Activated CD4-positive, alpha-beta T cell treated with anti-CD3 and anti-CD28 coated beads, Interleukin-2, amount 50 U/mL, for 24 hours (primary cell): ENCODE measurements at regions not wholly inside any gene's neighbourhood (a gene's known extent, or its start where the extent isn't known, plus 50 kb on each side); places are given as distances from the start of the nearest gene placed in this dataset.

Source experiments
- DNase-seq, 2 donors: peaks; one replicate each; pipeline ENCODE4 v3.0.0-alpha.2; 2020; ENCODE audit warnings: low read depth in 1 of 2, low spot score in 1 of 2

DNA sequence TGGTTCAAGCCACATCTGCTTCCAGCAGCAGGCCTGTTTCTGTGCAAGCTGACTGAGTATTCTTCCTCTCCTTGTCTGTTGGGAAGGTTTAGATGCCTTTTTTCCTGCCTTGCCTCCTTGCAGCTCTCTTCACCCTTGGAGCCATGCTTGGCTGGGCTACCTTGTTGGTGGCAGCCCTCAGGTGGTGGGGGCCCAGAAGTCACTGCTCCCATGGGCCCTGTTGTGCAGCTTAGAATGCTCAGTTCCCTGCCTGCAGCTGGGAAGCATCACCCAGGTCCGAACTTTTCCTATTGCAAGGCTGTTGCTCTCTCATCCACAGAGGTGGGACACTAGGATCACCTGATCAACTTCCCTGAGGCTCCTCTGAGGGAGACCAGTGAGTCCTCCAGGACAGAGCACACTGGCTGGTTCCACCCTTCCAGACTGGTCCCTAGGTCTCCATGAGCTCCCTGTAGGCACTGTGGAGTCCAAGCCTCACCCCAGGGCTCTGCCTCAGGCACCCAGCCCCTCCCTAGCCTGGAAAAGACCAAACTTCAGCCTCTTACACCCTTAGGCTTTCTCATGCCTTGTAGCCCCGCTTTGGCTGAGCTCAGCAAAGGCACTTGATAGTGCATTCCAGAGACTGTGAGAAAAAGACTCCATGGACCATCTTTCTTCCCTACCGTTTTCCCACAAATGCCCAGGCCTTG lies 219.3 kb upstream of the SH3BP4 start:
- no peak for DNase-seq

- DNase-seq = no peak
These were observed 220.6 kb upstream of the SH3BP4 start for GRCh38 chr2:234731236-234731635.

GRCh38 chr2:234730066-234730640 lies 221.7 kb upstream of the SH3BP4 start:
- no peak for DNase-seq

DNA sequence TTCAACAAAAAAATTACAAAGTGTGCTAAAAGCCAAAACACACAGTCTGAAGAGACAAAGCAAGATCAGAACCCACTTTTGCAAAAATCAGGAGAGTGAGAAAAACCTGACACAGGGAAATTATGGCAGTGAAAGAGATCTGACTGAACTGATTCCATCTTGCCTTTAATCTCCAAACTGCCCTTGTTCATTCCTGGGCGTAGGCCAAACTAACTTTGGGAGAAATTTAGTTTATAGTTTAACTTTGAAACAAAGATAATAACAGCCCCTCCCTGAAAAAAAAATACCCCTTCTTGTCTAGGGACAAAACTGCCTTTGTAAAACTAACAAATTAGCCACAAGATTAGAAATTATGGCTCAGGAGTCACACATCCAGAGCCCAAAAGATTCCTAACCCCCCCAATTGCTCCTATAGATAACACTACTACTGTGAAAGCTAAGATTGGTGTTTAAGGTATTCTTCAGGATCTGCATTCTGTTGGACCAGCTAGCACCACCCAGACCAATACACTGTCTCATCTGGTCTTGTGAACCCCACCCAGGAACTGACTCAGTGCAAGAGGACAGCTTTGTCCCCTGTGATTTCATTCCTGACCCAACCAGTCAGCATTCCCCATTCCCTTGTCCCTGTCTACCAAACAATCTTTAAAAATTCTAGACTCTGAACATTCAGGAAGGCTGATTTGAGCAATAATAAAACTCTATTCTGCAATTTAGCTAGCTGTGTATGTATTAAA lies 226.1 kb upstream of the SH3BP4 start:
- DNase-seq = no peak

DNA sequence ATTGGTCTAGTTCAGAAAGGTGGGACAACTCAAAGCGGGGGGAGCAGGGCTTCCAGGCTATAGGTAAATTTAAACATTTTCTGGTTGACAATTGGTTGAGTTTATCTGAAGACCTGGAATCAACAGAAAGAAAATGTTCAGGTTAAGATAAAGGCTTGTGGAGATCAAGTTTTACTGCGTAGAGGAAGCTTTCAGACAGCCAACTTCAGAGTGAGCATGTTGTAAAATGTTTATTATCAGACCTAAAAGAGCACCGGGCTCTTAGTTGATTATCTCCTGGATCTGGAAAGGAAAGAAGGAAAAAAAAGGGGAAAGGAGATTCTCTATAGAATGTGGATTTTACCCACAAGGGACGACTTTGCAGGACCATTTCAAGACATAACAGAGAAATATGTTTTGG lies 227.0 kb upstream of the SH3BP4 start:
- DNase-seq = no peak

- DNase-seq = no peak
These were observed 226.5 kb upstream of the ARL4C start for GRCh38 chr2:234723400-234723799.

DNA sequence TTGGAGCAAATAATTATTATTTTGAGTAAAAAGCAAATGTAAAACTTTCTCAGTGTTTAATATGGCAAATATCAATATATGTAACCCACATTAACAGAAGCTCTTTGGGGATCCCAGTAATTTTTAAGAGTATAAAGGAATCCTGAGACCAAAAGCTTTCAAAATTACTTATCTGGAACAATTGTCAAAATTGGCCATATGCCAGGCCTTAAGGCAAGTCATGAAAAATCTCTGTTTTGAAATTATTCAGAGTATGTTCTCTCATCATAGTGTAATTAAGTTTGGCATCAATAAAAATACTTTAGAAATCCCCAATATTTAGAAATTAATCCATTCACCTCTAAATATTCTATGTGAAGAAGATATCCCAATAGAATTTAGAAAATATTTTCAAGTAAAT lies 225.3 kb upstream of the ARL4C start:
- no peak for DNase-seq

GRCh38 chr2:234719116-234719716 lies 222.3 kb upstream of the ARL4C start:
- DNase-seq = no peak

DNA sequence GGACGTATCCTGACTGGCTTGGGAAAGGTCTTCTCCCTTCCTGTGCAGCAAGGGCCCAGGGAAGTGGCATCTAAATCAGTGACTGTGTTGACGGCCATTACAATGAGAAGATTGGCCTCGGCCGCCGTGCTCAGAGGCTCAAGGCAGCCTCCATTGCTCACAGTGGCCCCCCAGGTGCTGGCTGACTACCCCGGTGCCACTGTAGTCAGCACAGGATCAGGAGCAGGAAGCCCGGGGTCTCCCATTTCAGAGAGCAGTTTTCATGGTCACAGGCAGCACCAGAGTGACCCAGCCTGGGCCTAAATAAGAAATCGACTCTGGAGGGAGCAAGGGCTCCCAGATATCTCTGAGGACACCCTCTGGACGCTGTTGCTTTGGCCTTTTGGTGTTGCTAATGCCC lies 219.4 kb upstream of the ARL4C start:
- DNase-seq = no peak

GRCh38 chr2:234715671-234716250 lies 218.9 kb upstream of the ARL4C start:
- no peak for DNase-seq

DNA sequence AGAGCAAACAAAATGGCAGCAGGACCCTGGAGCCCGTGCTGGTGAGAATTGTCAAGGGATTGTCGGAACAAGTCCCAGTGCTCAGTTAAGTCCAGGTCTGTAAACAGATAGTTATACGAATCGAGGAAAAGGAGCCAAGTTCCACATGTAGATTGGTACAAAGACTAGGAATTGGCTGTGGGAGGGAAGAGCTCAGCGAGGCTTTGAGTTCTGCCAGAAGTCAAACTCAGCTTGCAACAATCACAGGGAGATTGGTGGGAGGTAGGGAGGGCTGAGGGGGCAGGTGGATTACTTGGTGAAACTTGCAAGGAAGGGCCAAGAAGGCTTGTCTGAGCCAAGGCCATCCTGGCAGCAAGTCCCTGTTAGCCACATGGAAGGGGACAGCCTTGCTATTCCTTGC lies 217.8 kb upstream of the ARL4C start:
- no peak for DNase-seq

- DNase-seq = no peak
These were observed 215.6 kb upstream of the ARL4C start for GRCh38 chr2:234712421-234712935.

DNA sequence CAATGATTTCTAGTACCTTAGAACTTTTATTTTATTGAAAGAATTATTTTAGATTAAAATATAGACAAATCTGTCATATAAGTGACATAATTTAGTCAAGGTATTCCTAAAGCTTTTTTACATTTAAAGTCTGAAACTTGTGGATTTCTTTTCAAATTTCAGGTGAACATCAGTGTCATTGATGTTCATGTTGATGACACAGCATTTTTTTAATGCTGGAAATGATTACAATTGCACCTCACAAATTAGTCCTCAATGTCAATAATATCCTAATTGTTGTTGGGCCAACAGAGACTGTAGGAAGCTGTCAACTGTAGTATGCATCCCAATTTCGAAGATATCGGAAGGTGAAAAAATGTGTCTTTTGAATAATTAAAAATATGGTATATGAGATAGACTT lies 214.4 kb upstream of the ARL4C start:
- no peak for DNase-seq

DNA sequence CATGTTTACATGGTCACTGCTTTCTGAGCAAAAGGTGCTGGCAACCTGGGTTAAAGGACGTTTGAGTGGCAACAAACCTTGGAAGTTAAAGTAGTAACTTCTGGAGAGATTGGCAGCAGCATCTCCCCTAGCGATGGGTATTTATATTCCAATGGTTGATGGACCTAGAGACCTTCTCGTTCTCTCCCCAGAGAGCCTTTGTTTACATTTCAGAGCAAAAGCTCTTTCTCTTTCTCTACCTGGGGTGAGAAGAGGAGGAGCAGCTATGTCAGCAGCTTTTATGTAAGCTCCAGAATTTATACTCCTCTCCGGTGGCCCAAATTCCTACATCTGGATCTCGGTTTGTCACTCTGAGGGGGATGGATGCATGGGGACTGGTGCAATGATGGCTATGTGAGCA lies 213.7 kb upstream of the ARL4C start:
- no peak for DNase-seq

GRCh38 chr2:234710066-234710465 lies 213.2 kb upstream of the ARL4C start:
- DNase-seq = no peak

DNA sequence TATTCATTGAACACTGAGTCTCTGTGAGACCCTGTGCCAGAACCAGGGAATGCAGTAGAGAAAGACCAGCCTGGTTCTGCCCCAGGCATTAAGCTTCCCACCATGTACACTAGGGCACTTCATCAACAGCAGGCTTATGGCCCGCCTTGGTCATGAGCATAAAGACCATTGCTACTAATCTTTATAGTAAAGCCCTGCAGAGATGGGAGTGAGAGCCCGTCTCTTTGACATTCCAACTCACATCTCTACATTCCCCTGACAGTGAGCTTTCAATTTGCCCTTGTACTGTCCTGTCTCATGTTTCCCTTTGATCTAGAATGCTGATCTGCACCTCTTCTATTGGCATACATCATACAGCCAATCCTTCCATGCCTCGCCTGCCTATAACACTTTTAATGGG lies 211.8 kb upstream of the ARL4C start:
- no peak for DNase-seq

- no peak for DNase-seq
These were observed 211.3 kb upstream of the ARL4C start for GRCh38 chr2:234708091-234708683.

DNA sequence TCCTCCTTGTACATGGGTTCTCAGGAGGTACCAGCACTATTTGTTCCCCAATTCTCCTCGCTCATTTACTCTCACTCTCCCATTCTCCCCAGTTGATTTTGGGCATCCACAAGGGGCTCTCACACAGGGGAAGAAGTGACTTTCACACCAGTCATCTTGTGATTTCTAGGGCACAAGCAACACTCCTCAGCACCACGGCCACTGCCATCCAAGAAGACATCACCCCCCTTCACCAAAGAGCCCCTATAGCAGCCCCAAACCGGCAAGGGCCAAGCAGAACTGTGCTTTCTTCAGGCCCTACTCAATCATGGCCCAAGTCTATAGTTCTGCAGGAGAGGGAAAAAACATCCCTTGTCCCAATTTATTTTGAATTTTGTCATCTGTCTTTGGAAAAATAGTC lies 209.2 kb upstream of the ARL4C start:
- DNase-seq = no peak

DNA sequence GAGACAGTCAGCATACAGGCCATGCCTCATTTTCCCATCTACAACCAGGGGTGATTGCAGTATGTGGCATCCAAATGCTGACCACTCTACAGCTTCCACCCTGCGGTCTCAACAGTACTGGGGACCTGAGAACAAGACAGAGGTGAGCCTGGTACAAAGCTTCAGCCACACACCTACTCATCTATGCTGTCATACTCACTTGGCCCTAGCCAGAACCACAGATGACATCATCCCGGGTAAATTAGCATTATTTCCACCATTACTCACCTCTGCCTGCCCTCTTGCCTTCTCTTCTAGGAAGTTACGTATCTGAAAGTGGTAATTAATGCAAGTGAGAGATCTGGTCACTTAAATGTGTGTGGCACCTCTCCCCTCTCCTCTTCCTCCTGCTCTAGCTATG lies 208.2 kb upstream of the ARL4C start:
- no peak for DNase-seq

- DNase-seq = no peak
These were observed 206.4 kb upstream of the ARL4C start for GRCh38 chr2:234703258-234703657.

DNA sequence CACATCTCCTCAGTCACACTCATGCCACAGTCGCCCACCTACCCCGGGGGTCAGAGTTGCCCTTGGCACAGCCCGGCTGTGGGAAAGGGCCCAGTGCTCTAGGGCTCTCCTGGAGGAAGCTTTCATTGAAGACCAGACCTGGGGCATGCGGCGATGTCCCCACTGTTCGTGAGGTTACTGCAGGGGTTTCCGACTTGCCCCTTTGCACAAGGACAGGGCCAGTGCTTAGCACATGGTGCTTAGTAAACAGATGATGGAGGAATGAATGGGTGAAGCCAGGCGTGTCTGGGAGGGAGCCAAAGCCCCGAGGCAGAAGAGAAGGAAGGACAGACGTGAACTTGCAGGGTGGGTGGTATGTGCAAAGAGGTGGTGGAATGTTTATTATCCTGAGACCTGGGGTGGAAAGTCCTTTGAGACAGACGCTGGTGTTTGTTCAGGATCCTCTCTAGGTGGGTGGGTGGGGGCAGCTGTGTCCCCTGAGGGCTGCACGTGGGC lies 205.9 kb upstream of the ARL4C start:
- no peak for DNase-seq
